HCT116 (cell line): ENCODE measurements at regions not wholly inside any gene's neighbourhood (a gene's known extent, or its start where the extent isn't known, plus 50 kb on each side); places are given as distances from the start of the nearest gene placed in this dataset.

Source experiments
- CBX3 ChIP-seq: IDR thresholded peaks from 2 replicates; pipeline ENCODE4 v1.6.1; 2012; ENCODE audit warnings: low read depth
- CEBPB ChIP-seq: IDR thresholded peaks from 2 replicates; pipeline ENCODE4 v1.6.1; 2012; ENCODE audit warnings: low read depth
- EGR1 ChIP-seq: IDR thresholded peaks from 2 replicates; pipeline ENCODE4 v1.6.1; 2012; ENCODE audit warnings: low read depth
- EZH2 ChIP-seq: fragments of 200-600 bp; sonication (generic); IDR thresholded peaks from 2 replicates; pipeline ENCODE4 v1.6.1; 2017; ENCODE audit warnings: antibody characterized with exemption, mixed run types
- EZH2phosphoT487 ChIP-seq: fragments of 200-600 bp; IDR thresholded peaks from 2 replicates; pipeline ENCODE4 v1.6.1; 2018; ENCODE audit warnings: antibody characterized with exemption, borderline replicate concordance
- POLR2A ChIP-seq: IDR thresholded peaks from 2 replicates; pipeline ENCODE4 v1.7.0; 2011; ENCODE audit warnings: borderline replicate concordance; ENCODE audit not compliant: insufficient read depth, insufficient read length; ENCODE audit errors: extremely low read depth
- POLR2AphosphoS5 ChIP-seq: IDR thresholded peaks from 2 replicates; pipeline ENCODE4 v1.6.1; 2011; ENCODE audit warnings: mild to moderate bottlenecking, low read depth, low read length, moderate library complexity
- RAD21 ChIP-seq: IDR thresholded peaks from 2 replicates; pipeline ENCODE4 v1.6.1; 2012; ENCODE audit warnings: low read depth, mild to moderate bottlenecking
- SIN3A ChIP-seq: IDR thresholded peaks from 2 replicates; pipeline ENCODE4 v1.6.1; 2012; ENCODE audit warnings: low read depth
- SP1 ChIP-seq: IDR thresholded peaks from 2 replicates; pipeline ENCODE4 v1.6.1; 2012; ENCODE audit warnings: low read depth
- TF ChIP-seq, protein P1 (sequence below), 3 experiments: fragments of 200-600 bp in 1 of 3; sonication (generic) in 1 of 3; IDR thresholded peaks in 2 of 3; conservative IDR thresholded peaks in 1 of 3; 2 replicates each; pipeline ENCODE4 v1.5.1; 2012 to 2017; ENCODE audit warnings: low read depth in 2 of 3, low read length in 2 of 3, antibody characterized with exemption in 1 of 3, borderline replicate concordance in 1 of 3, control low read depth in 1 of 3, mild to moderate bottlenecking in 1 of 3, mixed read lengths in 1 of 3, mixed run types in 1 of 3, moderate library complexity in 1 of 3; ENCODE audit not compliant: insufficient read depth in 1 of 3
- TF ChIP-seq, protein P2 (sequence below): IDR thresholded peaks from 2 replicates; pipeline ENCODE4 v1.6.1; 2012
- TF ChIP-seq, protein P3 (sequence below): IDR thresholded peaks from 2 replicates; pipeline ENCODE4 v1.6.1; 2012

DNA sequence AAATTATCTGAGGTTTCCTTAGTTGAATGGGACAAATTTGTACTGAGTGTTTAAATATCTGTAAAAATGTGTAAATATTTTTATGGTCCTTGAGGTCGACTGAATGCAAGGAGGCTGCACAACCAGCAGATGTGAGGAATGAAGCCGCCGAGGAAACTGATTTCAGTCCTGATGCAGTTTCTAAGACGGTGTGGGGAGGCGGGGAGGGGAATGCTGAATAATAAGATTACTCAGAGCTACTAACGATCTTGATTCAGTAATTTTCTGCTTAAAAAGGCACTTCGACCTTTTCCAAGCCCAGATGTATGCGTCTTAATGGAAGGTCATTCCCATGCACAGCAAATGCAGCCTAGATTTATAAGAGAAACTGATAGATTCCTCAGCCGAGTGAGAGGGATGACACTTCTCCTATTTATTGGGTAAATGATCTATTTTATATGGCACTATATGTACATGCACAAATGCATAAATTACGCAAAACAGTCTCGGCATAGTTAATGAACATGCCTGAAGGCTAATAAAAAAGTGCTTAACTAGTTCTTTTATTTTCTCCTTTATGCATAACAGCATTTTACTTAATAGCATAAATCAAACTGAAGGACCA lies 167.6 kb upstream of the PITRM1 start:
- TF ChIP-seq, protein P1, sequence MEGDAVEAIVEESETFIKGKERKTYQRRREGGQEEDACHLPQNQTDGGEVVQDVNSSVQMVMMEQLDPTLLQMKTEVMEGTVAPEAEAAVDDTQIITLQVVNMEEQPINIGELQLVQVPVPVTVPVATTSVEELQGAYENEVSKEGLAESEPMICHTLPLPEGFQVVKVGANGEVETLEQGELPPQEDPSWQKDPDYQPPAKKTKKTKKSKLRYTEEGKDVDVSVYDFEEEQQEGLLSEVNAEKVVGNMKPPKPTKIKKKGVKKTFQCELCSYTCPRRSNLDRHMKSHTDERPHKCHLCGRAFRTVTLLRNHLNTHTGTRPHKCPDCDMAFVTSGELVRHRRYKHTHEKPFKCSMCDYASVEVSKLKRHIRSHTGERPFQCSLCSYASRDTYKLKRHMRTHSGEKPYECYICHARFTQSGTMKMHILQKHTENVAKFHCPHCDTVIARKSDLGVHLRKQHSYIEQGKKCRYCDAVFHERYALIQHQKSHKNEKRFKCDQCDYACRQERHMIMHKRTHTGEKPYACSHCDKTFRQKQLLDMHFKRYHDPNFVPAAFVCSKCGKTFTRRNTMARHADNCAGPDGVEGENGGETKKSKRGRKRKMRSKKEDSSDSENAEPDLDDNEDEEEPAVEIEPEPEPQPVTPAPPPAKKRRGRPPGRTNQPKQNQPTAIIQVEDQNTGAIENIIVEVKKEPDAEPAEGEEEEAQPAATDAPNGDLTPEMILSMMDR (IDR thresholded peaks at IDR 0.05 in 2 of 3, conservative IDR thresholded peaks at IDR 0.05 in 1 of 3; ENCODE audit: borderline replicate concordance in 1 of 3, insufficient read depth in 1 of 3, low read depth in 2 of 3, low read length in 2 of 3): no peak
- TF ChIP-seq EZH2 (no peak), CEBPB (no peak), POLR2AphosphoS5 (no peak), POLR2A (no peak), EGR1 (no peak), SIN3A (no peak), RAD21 (no peak), CBX3 (no peak), SP1 (no peak), EZH2phosphoT487 (no peak)
- TF ChIP-seq, protein P2, sequence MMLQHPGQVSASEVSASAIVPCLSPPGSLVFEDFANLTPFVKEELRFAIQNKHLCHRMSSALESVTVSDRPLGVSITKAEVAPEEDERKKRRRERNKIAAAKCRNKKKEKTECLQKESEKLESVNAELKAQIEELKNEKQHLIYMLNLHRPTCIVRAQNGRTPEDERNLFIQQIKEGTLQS: no peak
- TF ChIP-seq, protein P3, sequence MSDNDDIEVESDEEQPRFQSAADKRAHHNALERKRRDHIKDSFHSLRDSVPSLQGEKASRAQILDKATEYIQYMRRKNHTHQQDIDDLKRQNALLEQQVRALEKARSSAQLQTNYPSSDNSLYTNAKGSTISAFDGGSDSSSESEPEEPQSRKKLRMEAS: no peak
